Thyroid gland (tissue), 4 donors: ENCODE measurements at regions not wholly inside any gene's neighbourhood (a gene's known extent, or its start where the extent isn't known, plus 50 kb on each side); places are given as distances from the start of the nearest gene placed in this dataset.
"Not testable (repeated sequence)": the region's sequence is repeated elsewhere in the genome, so short reads cannot be mapped to it uniquely, and the experiment has no call there.

Experiments
- DNase-seq, 2 donors: peaks; one replicate each; pipeline ENCODE4 v3.0.0-alpha.2; 2019
- H3K27ac ChIP-seq, 3 donors: fragments of 200-600 bp; sonication (generic); 1 replicate in 2 of 3; 2 replicates in 1 of 3; pipeline ENCODE4 v1.5.1; 2016 to 2019; ENCODE audit warnings: mild to moderate bottlenecking in 1 of 3, moderate library complexity in 1 of 3
- H3K27me3 ChIP-seq: fragments of 200-600 bp; sonication (generic); one replicate; pipeline ENCODE4 v1.5.1; 2019
- H3K36me3 ChIP-seq, 2 donors: fragments of 200-600 bp; sonication (generic); one replicate each; pipeline ENCODE4 v1.5.1; 2016 to 2019
- H3K4me1 ChIP-seq, 2 donors: fragments of 200-600 bp; sonication (generic); one replicate each; pipeline ENCODE4 v1.5.1; 2017 to 2019
- H3K4me3 ChIP-seq, 3 donors: fragments of 200-600 bp; sonication (generic); replicated peaks in 1 of 3; 1 replicate in 2 of 3; 2 replicates in 1 of 3; pipeline ENCODE4 v1.5.1; 2016; ENCODE audit warnings: mild to moderate bottlenecking in 1 of 3
- H3K9me3 ChIP-seq: fragments of 200-600 bp; sonication (generic); one replicate; pipeline ENCODE4 v1.5.1; 2017
- POLR2A ChIP-seq, 2 donors: fragments of 450-650 bp; IDR thresholded peaks; one replicate each; pipeline ENCODE4 v1.6.1; 2017; ENCODE audit warnings: antibody characterized with exemption in 2 of 2, mild to moderate bottlenecking in 2 of 2, moderate library complexity in 1 of 2
- whole genome bisulfite sequencing, 2 donors: methylation state at CpG; one replicate each; pipeline ENCODE4 v1.1.5; 2017; 5-methylcytosine and 5-hydroxymethylcytosine counted together
- intact Hi-C: fragments of 100-400 bp; cut with DNase I; formaldehyde crosslinking; loops from one replicate; pipeline ENCODE4 v1.15.1; 2023
- TF ChIP-seq, protein P1 (sequence below), 6 experiments: fragments of 200-600 bp in 3 of 6; fragments of 450-650 bp in 3 of 6; sonication (generic) in 3 of 6; IDR thresholded peaks; one replicate each; pipeline ENCODE4 v1.5.1; 2016 to 2019; ENCODE audit warnings: antibody characterized with exemption in 6 of 6, mild to moderate bottlenecking in 2 of 6, inconsistent platforms in 1 of 6, moderate library complexity in 1 of 6

DNA sequence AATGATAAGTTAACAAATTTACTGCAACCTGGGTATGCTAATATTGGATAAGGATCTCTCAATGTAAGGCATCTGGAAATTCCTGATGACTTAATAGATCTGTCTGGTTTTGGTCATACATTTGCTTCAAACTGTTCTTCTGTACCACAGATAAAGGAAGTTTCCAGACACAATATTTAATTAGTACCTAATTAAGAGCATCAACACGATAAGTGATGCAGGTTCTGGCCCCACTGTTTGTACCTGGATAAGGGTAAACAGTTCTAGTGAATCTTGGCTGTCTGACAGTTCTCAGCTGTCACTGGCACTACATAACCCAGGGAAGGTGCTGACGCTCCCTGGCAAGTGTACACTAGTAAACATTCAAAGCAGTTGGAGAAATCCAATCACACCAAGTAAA lies 165.6 kb downstream of the MZT1 start:
- 90 to 93% methylated on average over 2 of the region's 2 CpGs for WGBS, 2 donors
- Histone ChIP-seq H3K27me3 (no peaks in the 10 kb centered on the region), H3K36me3 (no peaks in the 10 kb centered on the region), H3K4me1 (no peaks in the 10 kb centered on the region), H3K27ac (no peak overlapping the region), H3K9me3 (no peaks in the 10 kb centered on the region), H3K4me3 (no peak overlapping the region)
- TF ChIP-seq POLR2A (IDR thresholded peaks at IDR 0.05): no peak
- TF ChIP-seq, protein P1, sequence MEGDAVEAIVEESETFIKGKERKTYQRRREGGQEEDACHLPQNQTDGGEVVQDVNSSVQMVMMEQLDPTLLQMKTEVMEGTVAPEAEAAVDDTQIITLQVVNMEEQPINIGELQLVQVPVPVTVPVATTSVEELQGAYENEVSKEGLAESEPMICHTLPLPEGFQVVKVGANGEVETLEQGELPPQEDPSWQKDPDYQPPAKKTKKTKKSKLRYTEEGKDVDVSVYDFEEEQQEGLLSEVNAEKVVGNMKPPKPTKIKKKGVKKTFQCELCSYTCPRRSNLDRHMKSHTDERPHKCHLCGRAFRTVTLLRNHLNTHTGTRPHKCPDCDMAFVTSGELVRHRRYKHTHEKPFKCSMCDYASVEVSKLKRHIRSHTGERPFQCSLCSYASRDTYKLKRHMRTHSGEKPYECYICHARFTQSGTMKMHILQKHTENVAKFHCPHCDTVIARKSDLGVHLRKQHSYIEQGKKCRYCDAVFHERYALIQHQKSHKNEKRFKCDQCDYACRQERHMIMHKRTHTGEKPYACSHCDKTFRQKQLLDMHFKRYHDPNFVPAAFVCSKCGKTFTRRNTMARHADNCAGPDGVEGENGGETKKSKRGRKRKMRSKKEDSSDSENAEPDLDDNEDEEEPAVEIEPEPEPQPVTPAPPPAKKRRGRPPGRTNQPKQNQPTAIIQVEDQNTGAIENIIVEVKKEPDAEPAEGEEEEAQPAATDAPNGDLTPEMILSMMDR (IDR thresholded peaks at IDR 0.05): no peak
- no peak for DNase-seq
- intact Hi-C loops: no loop called here

DNA sequence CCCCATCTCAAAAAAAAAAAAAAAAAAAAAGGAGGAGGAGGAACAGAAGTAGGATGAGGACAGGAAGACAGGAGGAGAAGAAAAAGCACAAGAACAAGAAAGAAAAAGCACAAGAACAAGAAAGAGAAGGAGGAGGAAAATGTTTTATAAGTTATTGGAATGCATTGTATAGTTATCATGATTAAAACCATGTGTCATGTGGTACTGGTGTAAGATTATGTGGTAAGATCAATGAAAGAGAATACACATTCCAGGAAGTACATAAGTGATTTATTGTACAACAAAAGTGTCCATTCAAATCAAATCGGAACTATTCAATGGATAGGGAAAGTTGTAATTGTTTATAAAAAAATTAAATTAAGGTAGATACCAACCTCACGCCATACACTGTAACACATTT lies 167.7 kb downstream of the MZT1 start:
- no peak overlapping the region for H3K4me3 ChIP-seq
- TF ChIP-seq, protein P1 (IDR thresholded peaks at IDR 0.05): no peak
- no peak for TF ChIP-seq POLR2A (IDR thresholded peaks at IDR 0.05)
- no peak for DNase-seq
- no peaks in the 10 kb centered on the region for H3K36me3 ChIP-seq
- no peaks in the 10 kb centered on the region for H3K27me3 ChIP-seq
- 94 to 98% methylated on average over 2 of the region's 2 CpGs for WGBS, 2 donors
- H3K27ac ChIP-seq: no peak overlapping the region
- intact Hi-C loops: no loop called here
- no peaks in the 10 kb centered on the region for H3K9me3 ChIP-seq
- H3K4me1 ChIP-seq: no peaks in the 10 kb centered on the region

DNA sequence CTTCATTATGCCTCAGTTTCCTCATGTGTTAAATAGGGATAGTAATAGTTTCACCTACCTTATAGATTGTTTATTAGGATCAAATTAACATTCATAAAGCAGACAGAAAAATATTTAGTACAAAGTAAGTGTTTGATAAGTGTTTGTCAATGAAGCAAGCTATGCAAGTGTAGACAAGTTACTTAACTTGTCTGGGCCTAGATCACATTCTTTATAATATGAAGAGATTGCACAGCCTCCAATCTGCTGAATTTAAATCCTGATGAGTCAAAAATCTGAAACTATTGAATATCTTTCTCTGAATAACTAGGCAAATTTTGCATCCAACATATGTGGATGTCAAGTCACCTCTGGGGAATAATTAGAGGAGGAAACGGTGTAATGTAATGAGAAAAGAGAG lies 170.5 kb downstream of the MZT1 start:
- Histone ChIP-seq H3K4me1 (no peaks in the 10 kb centered on the region), H3K27ac (no peak overlapping the region), H3K27me3 (no peaks in the 10 kb centered on the region), H3K9me3 (no peaks in the 10 kb centered on the region), H3K36me3 (no peaks in the 10 kb centered on the region), H3K4me3 (no peak overlapping the region)
- TF ChIP-seq, protein P1 (IDR thresholded peaks at IDR 0.05): no peak
- DNase-seq: no peak
- 76 to 88% methylated on average over 1 of the region's 1 CpG for WGBS, 2 donors
- intact Hi-C loops: no loop called here

GRCh38 chr13:72555601-72556000 lies 171.8 kb downstream of the MZT1 start:
- Histone ChIP-seq H3K27me3 (no peaks in the 10 kb centered on the region), H3K9me3 (no peaks in the 10 kb centered on the region), H3K4me3 (no peak overlapping the region), H3K36me3 (no peaks in the 10 kb centered on the region), H3K27ac (no peak overlapping the region), H3K4me1 (no peaks in the 10 kb centered on the region)
- intact Hi-C loops: no loop called here
- WGBS, 2 donors: 88 to 90% methylated on average over 3 of the region's 3 CpGs
- TF ChIP-seq, protein P1 (IDR thresholded peaks at IDR 0.05): no peak
- no peak for DNase-seq

GRCh38 chr13:72552731-72553130 lies 174.7 kb downstream of the MZT1 start:
- Histone ChIP-seq H3K4me3 (no peak overlapping the region), H3K9me3 (no peaks in the 10 kb centered on the region), H3K4me1 (no peaks in the 10 kb centered on the region), H3K36me3 (no peaks in the 10 kb centered on the region), H3K27ac (no peak overlapping the region), H3K27me3 (no peaks in the 10 kb centered on the region)
- WGBS, 2 donors: 55 to 62% methylated on average over 3 of the region's 3 CpGs
- TF ChIP-seq, protein P1 (IDR thresholded peaks at IDR 0.05): no peak
- intact Hi-C loops: no loop called here
- no peak for DNase-seq

GRCh38 chr13:72545895-72546294 lies 181.5 kb downstream of the MZT1 start:
- H3K4me1 ChIP-seq, H3K4me3 ChIP-seq, DNase-seq, H3K27me3 ChIP-seq, H3K36me3 ChIP-seq, intact Hi-C loops, H3K9me3 ChIP-seq, H3K27ac ChIP-seq: not testable (repeated sequence)
- WGBS, 2 donors: 67 to 88% methylated on average over 1 of the region's 1 CpG
